Stomach (tissue), 4 donors: ENCODE measurements at regions not wholly inside any gene's neighbourhood (a gene's known extent, or its start where the extent isn't known, plus 50 kb on each side); places are given as distances from the start of the nearest gene placed in this dataset.

Experiments used
- CTCF ChIP-seq, 7 experiments: fragments of 450-650 bp in 4 of 7; fragments of 200-600 bp in 3 of 7; sonication (generic) in 3 of 7; IDR thresholded peaks; one replicate each; pipeline ENCODE4 v1.5.1; 2016 to 2019; ENCODE audit warnings: antibody characterized with exemption in 7 of 7, control low read depth in 2 of 7, mild to moderate bottlenecking in 1 of 7
- EP300 ChIP-seq: sonication (generic); formaldehyde crosslinking; IDR thresholded peaks from one replicate; pipeline ENCODE4 v1.6.1; 2017; ENCODE audit warnings: antibody characterized with exemption
- POLR2A ChIP-seq, 4 donors: fragments of 450-650 bp; IDR thresholded peaks; one replicate each; pipeline ENCODE4 v1.6.1; 2016; ENCODE audit warnings: antibody characterized with exemption in 4 of 4, control low read depth in 2 of 4, mild to moderate bottlenecking in 1 of 4, moderate library complexity in 1 of 4

- TF ChIP-seq CTCF (IDR thresholded peaks at IDR 0.05) (no peak), POLR2A (IDR thresholded peaks at IDR 0.05) (no peak), EP300 (no peak)
Measured at GRCh38 chr12:42902001-42902400, 312.5 kb upstream of the PRICKLE1 start.
